H1 (cell line): ENCODE measurements at regions not wholly inside any gene's neighbourhood (a gene's known extent, or its start where the extent isn't known, plus 50 kb on each side); places are given as distances from the start of the nearest gene placed in this dataset.

Source experiments
- CTBP2 ChIP-seq: IDR thresholded peaks from 2 replicates; pipeline ENCODE4 v1.7.0; 2011; ENCODE audit warnings: borderline replicate concordance, mild to moderate bottlenecking, moderate library complexity, mixed read lengths, low read length; ENCODE audit not compliant: insufficient read depth, insufficient read length
- HDAC2 ChIP-seq, 2 experiments: fragments of 300-600 bp in 1 of 2; sonication (generic) in 1 of 2; IDR thresholded peaks; 2 replicates each; pipeline ENCODE4 v1.6.1; 2011 to 2012; ENCODE audit warnings: low read depth in 2 of 2, low read length in 2 of 2, mild to moderate bottlenecking in 2 of 2, moderate library complexity in 2 of 2, borderline replicate concordance in 1 of 2, inconsistent platforms in 1 of 2

DNA sequence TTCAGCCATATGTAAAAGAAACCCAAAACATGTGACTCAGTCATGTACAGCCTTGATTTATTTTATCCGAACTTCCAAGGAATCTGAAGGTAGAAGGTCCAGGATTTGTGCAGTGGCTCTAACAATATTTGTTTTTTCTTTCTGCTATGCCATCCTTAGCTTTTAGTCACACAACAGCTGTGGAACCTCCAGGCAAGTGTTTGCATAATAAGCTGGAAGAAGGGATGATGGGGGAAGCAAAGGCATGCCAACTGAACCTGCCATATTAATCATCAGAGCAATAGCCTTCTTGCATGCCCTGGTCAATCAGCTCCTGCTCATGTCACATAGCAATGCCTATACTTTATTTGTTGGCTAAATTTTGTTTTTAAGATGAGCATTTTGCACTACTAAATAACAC is 444.7 kb upstream of the ARPP21 start (continued):
- TF ChIP-seq CTBP2 = no peak
- no peak for TF ChIP-seq HDAC2 (IDR thresholded peaks at IDR 0.05; ENCODE audit: borderline replicate concordance in 1 of 2, low read depth in 2 of 2, low read length in 2 of 2)
